H1 (cell line): ENCODE measurements at regions not wholly inside any gene's neighbourhood (a gene's known extent, or its start where the extent isn't known, plus 50 kb on each side); places are given as distances from the start of the nearest gene placed in this dataset.

Experiments used
- CTCF ChIA-PET: fragments of 300-600 bp; sonication (Branson Sonifier 250); formaldehyde crosslinking; loops from one replicate; lab custom pipeline; 2021; ENCODE audit not compliant: partially characterized antibody; lab: Charles Lee
- POLR2A ChIA-PET: fragments of 300-600 bp; sonication (Branson Sonifier 250); formaldehyde crosslinking; loops from one replicate; lab custom pipeline; 2021; ENCODE audit warnings: inconsistent platforms; ENCODE audit not compliant: partially characterized antibody; lab: Charles Lee
- DNase-seq, 2 experiments: peaks; one replicate each; pipeline versions ENCODE4 v3.0.0 to v3.0.0-alpha.2; 2010 to 2022; ENCODE audit warnings: low spot score in 2 of 2, low read depth in 1 of 2, mixed read lengths in 1 of 2
- FAIRE-seq: peaks from 2 replicates; lab custom pipeline; 2011; peaks lifted over from hg19 to GRCh38; lab: Jason Lieb, UNC
- H2AFZ ChIP-seq: 2 replicates; pipeline ENCODE4 v1.8.1; 2012; ENCODE audit warnings: low read length, inconsistent platforms
- H2AK5ac ChIP-seq: 2 replicates; pipeline ENCODE4 v1.6.1; 2013; ENCODE audit warnings: low read depth, low read length
- H2BK120ac ChIP-seq: replicated peaks from 2 replicates; pipeline ENCODE3; 2013; ENCODE audit warnings: low read depth, low read length, inconsistent platforms
- H2BK12ac ChIP-seq: 2 replicates; pipeline ENCODE4 v1.6.1; 2013; ENCODE audit warnings: low read depth, low read length
- H2BK15ac ChIP-seq: 2 replicates; pipeline ENCODE4 v1.6.1; 2013; ENCODE audit warnings: low read length
- H2BK20ac ChIP-seq: 2 replicates; pipeline ENCODE4 v1.6.1; 2013; ENCODE audit warnings: low read length
- H2BK5ac ChIP-seq: 2 replicates; pipeline ENCODE4 v1.6.1; 2013; ENCODE audit warnings: low read depth, low read length
- H3K14ac ChIP-seq: 2 replicates; pipeline ENCODE4 v1.6.1; 2013; ENCODE audit warnings: inconsistent platforms; ENCODE audit not compliant: insufficient read length
- H3K18ac ChIP-seq: 2 replicates; pipeline ENCODE4 v1.6.1; 2013; ENCODE audit warnings: low read length; ENCODE audit errors: extremely low read depth
- H3K23ac ChIP-seq: 2 replicates; pipeline ENCODE4 v1.6.1; 2013; ENCODE audit warnings: inconsistent platforms; ENCODE audit not compliant: insufficient read length
- H3K23me2 ChIP-seq: 2 replicates; pipeline ENCODE4 v1.6.1; 2013; ENCODE audit warnings: low read depth, low read length
- H3K27ac ChIP-seq: 2 replicates; pipeline ENCODE4 v1.6.1; 2011; ENCODE audit warnings: low read depth, low read length, inconsistent platforms
- H3K27me3 ChIP-seq, 4 experiments: replicated peaks in 1 of 4; 1 replicate in 1 of 4; 2 replicates in 3 of 4; pipeline versions ENCODE4 v1.6.1 to v1.8.1; 2011 to 2013; ENCODE audit warnings: low read length in 3 of 4, mild to moderate bottlenecking in 3 of 4, inconsistent platforms in 2 of 4, mixed read lengths in 2 of 4, moderate library complexity in 1 of 4; ENCODE audit not compliant: control insufficient read depth in 3 of 4, insufficient read depth in 3 of 4; ENCODE audit errors: extremely low read depth in 1 of 4
- H3K36me3 ChIP-seq, 4 experiments: 2 replicates each; pipeline versions ENCODE4 v1.6.1 to v1.8.1; 2011 to 2013; ENCODE audit warnings: mild to moderate bottlenecking in 4 of 4, low read length in 3 of 4, moderate library complexity in 2 of 4, control low read depth in 1 of 4, inconsistent platforms in 1 of 4; ENCODE audit not compliant: insufficient read depth in 4 of 4, control insufficient read depth in 2 of 4
- H3K4ac ChIP-seq: replicated peaks from 2 replicates; pipeline ENCODE3; 2013; ENCODE audit warnings: low read length, low read depth, mixed read lengths, inconsistent platforms; ENCODE audit not compliant: insufficient read length
- H3K4me1 ChIP-seq, 4 experiments: replicated peaks in 1 of 4; 1 replicate in 1 of 4; 2 replicates in 3 of 4; pipeline versions ENCODE4 v1.6.1 to v1.8.1; 2011 to 2013; ENCODE audit warnings: low read length in 3 of 4, inconsistent platforms in 2 of 4, mixed read lengths in 1 of 4; ENCODE audit not compliant: insufficient read depth in 4 of 4, control insufficient read depth in 3 of 4
- H3K4me2 ChIP-seq, 2 experiments: 2 replicates each; pipeline versions ENCODE4 v1.6.1 to v1.8.1; 2011 to 2013; ENCODE audit warnings: low read depth in 2 of 2, low read length in 2 of 2, control low read depth in 1 of 2, inconsistent platforms in 1 of 2, mild to moderate bottlenecking in 1 of 2; ENCODE audit not compliant: insufficient read depth in 1 of 2
- H3K4me3 ChIP-seq, 4 experiments: fragments of 200-600, 300-600 bp in 1 of 4; sonication (generic), shearing (Covaris generic), sonication (Bioruptor Twin) in 1 of 4; 2 replicates each; pipeline versions ENCODE4 v1.5.1 to v1.8.1; 2011 to 2016; ENCODE audit warnings: low read length in 4 of 4, low read depth in 3 of 4, control low read depth in 2 of 4, inconsistent platforms in 2 of 4, mild to moderate bottlenecking in 2 of 4, mixed read lengths in 1 of 4, moderate library complexity in 1 of 4; ENCODE audit not compliant: insufficient read depth in 2 of 4; ENCODE audit errors: extremely low read depth in 1 of 4
- H3K56ac ChIP-seq: replicated peaks from 2 replicates; pipeline ENCODE3; 2013; ENCODE audit warnings: low read depth, mild to moderate bottlenecking, mixed read lengths, low read length, inconsistent platforms; ENCODE audit not compliant: insufficient read length
- H3K79me1 ChIP-seq: 2 replicates; pipeline ENCODE4 v1.6.1; 2013; ENCODE audit warnings: low read depth, low read length, control low read depth
- H3K79me2 ChIP-seq, 2 experiments: 2 replicates each; pipeline versions ENCODE4 v1.6.1 to v1.8.1; 2012 to 2013; ENCODE audit warnings: low read length in 2 of 2, mild to moderate bottlenecking in 2 of 2, inconsistent platforms in 1 of 2; ENCODE audit not compliant: insufficient read depth in 2 of 2, control insufficient read depth in 1 of 2
- H3K9ac ChIP-seq, 4 experiments: replicated peaks in 1 of 4; 1 replicate in 1 of 4; 2 replicates in 3 of 4; pipeline versions ENCODE4 v1.6.1 to v1.8.1; 2011 to 2013; ENCODE audit warnings: low read depth in 3 of 4, low read length in 3 of 4, control low read depth in 2 of 4, mild to moderate bottlenecking in 2 of 4, moderate library complexity in 2 of 4, inconsistent platforms in 1 of 4; ENCODE audit errors: extremely low read depth in 1 of 4
- H3K9me3 ChIP-seq, 2 experiments: 2 replicates each; pipeline versions ENCODE4 v1.6.1 to v1.8.1; 2012 to 2013; ENCODE audit warnings: mild to moderate bottlenecking in 2 of 2, moderate library complexity in 2 of 2, control low read depth in 1 of 2, inconsistent platforms in 1 of 2, low read depth in 1 of 2, low read length in 1 of 2, mixed read lengths in 1 of 2; ENCODE audit not compliant: insufficient read depth in 2 of 2
- H4K20me1 ChIP-seq, 2 experiments: replicated peaks in 1 of 2; 2 replicates each; pipeline versions ENCODE3 to v1.8.1; 2011 to 2013; ENCODE audit warnings: inconsistent platforms in 2 of 2, low read length in 2 of 2, mild to moderate bottlenecking in 1 of 2; ENCODE audit not compliant: insufficient read depth in 2 of 2, control insufficient read depth in 1 of 2
- H4K5ac ChIP-seq: 2 replicates; pipeline ENCODE4 v1.6.1; 2013; ENCODE audit warnings: low read length, low read depth, mixed read lengths, inconsistent platforms; ENCODE audit not compliant: insufficient read length
- H4K8ac ChIP-seq: 2 replicates; pipeline ENCODE4 v1.8.0; 2013; ENCODE audit warnings: mild to moderate bottlenecking, moderate library complexity, low read length, inconsistent platforms; ENCODE audit not compliant: insufficient read depth; ENCODE audit errors: extremely low read depth
- H4K91ac ChIP-seq: replicated peaks from 2 replicates; pipeline ENCODE3; 2013; ENCODE audit warnings: low read length, mixed read lengths, inconsistent platforms; ENCODE audit not compliant: insufficient read length
- BCL11A ChIP-seq, 2 experiments: IDR thresholded peaks; one replicate each; pipeline ENCODE4 v1.6.1; 2011; ENCODE audit warnings: low read depth in 2 of 2, low read length in 2 of 2, mild to moderate bottlenecking in 2 of 2
- EP300 ChIP-seq, 2 experiments: IDR thresholded peaks; 1 replicate in 1 of 2; 2 replicates in 1 of 2; pipeline ENCODE4 v1.6.1; 2011 to 2012; ENCODE audit warnings: low read depth in 2 of 2, low read length in 2 of 2, mild to moderate bottlenecking in 2 of 2, borderline replicate concordance in 1 of 2, inconsistent platforms in 1 of 2, moderate library complexity in 1 of 2
- NRF1 ChIP-seq: IDR thresholded peaks from 2 replicates; pipeline ENCODE4 v1.6.1; 2011; ENCODE audit warnings: mild to moderate bottlenecking, low read depth, low read length, improper control_type of control experiment
- ZNF274 ChIP-seq: IDR thresholded peaks from 2 replicates; pipeline ENCODE4 v1.7.0; 2012; ENCODE audit warnings: low read length, borderline replicate concordance; ENCODE audit errors: extremely low read depth
- WGBS, 2 experiments: shearing (Covaris generic) in 1 of 2; methylation state at CpG; one replicate each; pipeline versions ENCODE4 v1.1.6 to v1.1.7; 2013 to 2015; ENCODE audit warnings: low lambda C conversion rate in 2 of 2, mixed read lengths in 2 of 2, inconsistent platforms in 1 of 2, low coverage in 1 of 2, missing lambda C conversion rate in 1 of 2; ENCODE audit not compliant: insufficient replicate concordance in 2 of 2, insufficient coverage in 1 of 2, insufficient read length in 1 of 2; ENCODE audit errors: extremely low coverage in 1 of 2, missing lambda C conversion rate in 1 of 2; 5-methylcytosine and 5-hydroxymethylcytosine counted together
- TF ChIP-seq, protein P1 (sequence below): IDR thresholded peaks from 2 replicates; pipeline ENCODE4 v1.6.1; 2012; ENCODE audit warnings: inconsistent platforms

- TF ChIP-seq BCL11A (IDR thresholded peaks at IDR 0.05; ENCODE audit: low read depth in 2 of 2, low read length in 2 of 2) = no peak
- no peak for TF ChIP-seq EP300 (IDR thresholded peaks at IDR 0.05; ENCODE audit: borderline replicate concordance in 1 of 2, low read depth in 2 of 2, low read length in 2 of 2)
- no peak for TF ChIP-seq NRF1
- TF ChIP-seq, protein P1, sequence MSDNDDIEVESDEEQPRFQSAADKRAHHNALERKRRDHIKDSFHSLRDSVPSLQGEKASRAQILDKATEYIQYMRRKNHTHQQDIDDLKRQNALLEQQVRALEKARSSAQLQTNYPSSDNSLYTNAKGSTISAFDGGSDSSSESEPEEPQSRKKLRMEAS = no peak
- TF ChIP-seq ZNF274 = no peak
- POLR2A ChIA-PET = no interaction called here
- no peak for FAIRE-seq
- no peaks in the 10 kb centered on the region for H3K36me3 ChIP-seq
- no peak overlapping the region for H3K14ac ChIP-seq
- H3K23me2 ChIP-seq = no peaks in the 10 kb centered on the region
- CTCF ChIA-PET = interaction anchor here (0.7 to 2.6 kb wide), 2 partner anchors 232 to 461 kb away, joined by 3 to 19 read pairs; no protein-coding TSS in a partner anchor
- no peaks in the 10 kb centered on the region for H3K79me2 ChIP-seq
- H3K18ac ChIP-seq = no peak overlapping the region
- no peaks in the 10 kb centered on the region for H3K27me3 ChIP-seq
- no peak overlapping the region for H3K23ac ChIP-seq
- H3K27ac ChIP-seq = no peak overlapping the region
- H3K4me3 ChIP-seq = no peak overlapping the region
- H3K9me3 ChIP-seq = no peaks in the 10 kb centered on the region
- DNase-seq = no peak
- no peak overlapping the region for H2AFZ ChIP-seq
- H2BK15ac ChIP-seq = no peak overlapping the region
- H3K4ac ChIP-seq = no peak overlapping the region
- no peak overlapping the region for H3K9ac ChIP-seq
- no peak overlapping the region for H4K5ac ChIP-seq
- no peak overlapping the region for H3K4me2 ChIP-seq
- no peak overlapping the region for H3K56ac ChIP-seq
- no peak overlapping the region for H4K8ac ChIP-seq
- H2BK120ac ChIP-seq = no peak overlapping the region
- no peak overlapping the region for H4K91ac ChIP-seq
- no peak overlapping the region for H2BK12ac ChIP-seq
- H2AK5ac ChIP-seq = no peak overlapping the region
- no peaks in the 10 kb centered on the region for H3K79me1 ChIP-seq
- WGBS, 2 experiments = 86% methylated on average over 4 of the region's 4 CpGs; no CpG with 5 or more reads in 1 of the 2 experiments
- no peak overlapping the region for H2BK20ac ChIP-seq
- H2BK5ac ChIP-seq = no peak overlapping the region
- no peaks in the 10 kb centered on the region for H4K20me1 ChIP-seq
- peaks cover 0 to 3% (median 0%) of the 10 kb centered on the region in 4 experiments; a peak in 1 of 7 replicates for H3K4me1 ChIP-seq
Measured at GRCh38 chr3:147615035-147615434, 205.9 kb downstream of the ZIC1 start.
